SH-SY5Y (cell line): ENCODE measurements at regions not wholly inside any gene's neighbourhood (a gene's known extent, or its start where the extent isn't known, plus 50 kb on each side); places are given as distances from the start of the nearest gene placed in this dataset.

Experiments
- GATA2 ChIP-seq: IDR thresholded peaks from 2 replicates; pipeline ENCODE4 v1.6.1; 2011; ENCODE audit warnings: mild to moderate bottlenecking, low read depth, low read length
- GATA3 ChIP-seq: IDR thresholded peaks from 2 replicates; pipeline ENCODE4 v1.6.1; 2011; ENCODE audit warnings: low read depth, mild to moderate bottlenecking, low read length, moderate library complexity

DNA sequence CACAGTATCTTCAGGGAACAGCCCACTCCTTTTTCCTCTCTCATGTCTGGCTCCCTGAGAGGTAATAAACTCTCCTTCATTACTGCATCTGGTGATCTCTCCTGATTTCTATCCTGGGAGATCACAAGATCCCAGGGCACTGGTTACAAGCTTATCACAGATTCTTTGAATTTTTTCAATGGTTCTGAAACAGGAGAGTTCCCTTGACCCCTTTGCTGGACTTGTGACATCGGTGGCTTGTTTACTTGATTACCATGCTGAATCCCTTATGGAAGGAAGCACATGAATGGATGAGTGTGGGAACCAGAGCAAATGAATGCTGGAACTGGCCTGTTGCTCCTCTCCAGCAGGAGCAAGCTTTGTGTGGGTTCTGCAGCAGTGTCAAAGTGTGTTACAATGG, 67.2 kb upstream of the HNMT start:
- TF ChIP-seq GATA3 (no peak), GATA2 (no peak)
